Activated CD4-positive, alpha-beta T cell treated with anti-CD3 and anti-CD28 coated beads, Interleukin-2, amount 50 U/mL, for 4 hours (primary cell): ENCODE measurements at regions not wholly inside any gene's neighbourhood (a gene's known extent, or its start where the extent isn't known, plus 50 kb on each side); places are given as distances from the start of the nearest gene placed in this dataset.

Experiments
- DNase-seq, 2 experiments: peaks; one replicate each; pipeline ENCODE4 v3.0.0-alpha.2; 2020

DNA sequence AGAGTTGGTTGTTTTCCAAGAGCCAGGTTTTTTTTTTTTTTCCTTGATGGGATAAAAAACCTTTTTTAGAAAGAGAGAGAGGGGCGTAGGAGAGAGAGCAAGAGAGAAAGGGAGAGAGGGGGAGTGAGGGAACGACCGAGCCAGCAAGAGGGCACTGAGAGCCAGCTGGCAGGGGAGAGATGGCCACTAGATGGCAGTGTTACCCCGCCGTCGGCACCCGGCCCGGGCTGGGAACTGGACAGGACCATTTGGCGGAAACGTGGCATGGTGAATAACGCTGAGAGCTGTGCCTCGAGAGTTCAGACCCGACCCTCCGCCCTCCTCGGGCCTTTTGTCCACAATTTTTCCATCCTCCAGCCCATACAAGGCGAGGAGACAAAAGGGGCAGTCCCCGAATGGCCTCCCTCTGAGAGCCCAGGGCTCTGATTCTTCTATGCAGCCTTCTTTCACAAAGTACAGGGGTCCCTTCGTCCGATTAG is 286.7 kb upstream of the VRK2 start:
- peak; percentile 67 to 69 for DNase-seq

DNA sequence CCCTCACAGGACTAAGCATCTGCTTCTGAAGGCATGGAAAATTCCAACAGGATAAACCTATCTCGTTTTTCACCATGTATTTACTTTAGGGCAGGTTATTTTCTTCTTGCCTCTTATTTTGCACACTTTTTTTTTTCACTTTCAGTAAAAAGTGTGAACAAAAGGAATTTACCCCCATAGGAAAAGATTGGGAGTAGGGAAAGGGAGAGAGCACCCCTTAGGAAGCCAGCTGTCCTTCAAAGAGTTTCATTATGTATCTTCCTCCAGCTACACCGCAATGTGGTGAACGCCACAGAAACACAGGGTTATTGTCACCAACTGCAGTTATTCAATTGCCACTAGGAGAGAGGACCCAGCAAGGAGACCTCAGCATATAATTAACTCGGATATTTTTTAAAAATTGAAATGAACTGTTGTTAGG is 286.2 kb upstream of the VRK2 start:
- DNase-seq, result no peak

DNA sequence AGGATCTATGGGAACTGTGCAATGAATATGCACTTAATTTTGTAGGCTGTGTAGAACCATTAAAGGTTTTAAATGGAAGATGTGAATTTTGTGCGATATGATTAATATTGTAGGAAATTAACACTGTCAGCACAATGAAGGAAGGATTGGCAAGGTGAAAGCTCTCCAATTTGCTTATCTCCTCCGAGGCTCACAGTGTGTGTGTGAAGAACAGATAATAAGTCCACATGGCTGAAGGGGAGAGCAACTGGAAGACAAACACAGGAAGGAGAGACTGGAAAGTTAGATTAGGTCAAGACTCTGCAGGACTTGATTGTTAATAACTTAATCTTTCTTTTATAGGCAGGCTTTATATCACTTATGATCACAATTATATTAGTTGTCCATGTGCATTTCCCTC is 269.7 kb upstream of the VRK2 start:
- DNase-seq, result no peak

DNA sequence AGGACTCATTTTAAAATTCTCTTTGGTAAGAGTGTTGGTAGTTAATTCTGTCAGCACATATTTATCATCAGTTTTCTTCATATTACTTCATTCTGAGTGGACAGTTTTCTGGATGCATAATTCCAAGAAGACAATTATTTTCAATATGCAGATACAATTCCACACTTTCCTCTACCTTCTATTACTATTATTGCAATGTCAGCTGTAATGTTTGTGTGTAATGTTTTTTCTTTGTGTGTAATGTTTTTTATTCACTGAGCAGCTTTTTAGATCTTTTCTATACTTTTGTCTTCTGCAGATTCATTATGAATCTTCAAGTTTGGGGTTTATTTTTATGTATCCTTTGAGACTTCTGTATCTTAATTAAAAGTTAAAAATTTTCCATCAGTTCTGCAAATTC is 264.0 kb upstream of the VRK2 start:
- no peak for DNase-seq

DNA sequence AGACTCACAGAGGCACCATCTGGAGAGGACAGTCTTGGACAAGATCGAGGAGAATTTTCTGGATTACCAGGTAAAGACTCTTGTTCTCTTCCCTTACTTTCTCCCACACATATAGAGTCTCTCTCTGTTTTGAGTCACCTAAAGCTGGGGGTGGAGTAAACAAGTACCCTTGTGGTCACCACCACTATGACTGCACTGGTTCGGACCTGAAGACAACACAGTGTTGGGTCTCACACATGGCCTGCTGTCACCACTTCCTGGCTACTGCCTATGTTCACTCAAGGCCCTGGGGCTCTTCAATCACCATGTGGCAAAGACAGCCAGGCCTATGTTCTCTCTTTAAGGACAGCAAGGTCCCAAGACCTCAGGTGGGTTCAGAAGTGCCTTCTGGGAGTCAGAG is 253.3 kb upstream of the VRK2 start:
- no peak for DNase-seq

DNA sequence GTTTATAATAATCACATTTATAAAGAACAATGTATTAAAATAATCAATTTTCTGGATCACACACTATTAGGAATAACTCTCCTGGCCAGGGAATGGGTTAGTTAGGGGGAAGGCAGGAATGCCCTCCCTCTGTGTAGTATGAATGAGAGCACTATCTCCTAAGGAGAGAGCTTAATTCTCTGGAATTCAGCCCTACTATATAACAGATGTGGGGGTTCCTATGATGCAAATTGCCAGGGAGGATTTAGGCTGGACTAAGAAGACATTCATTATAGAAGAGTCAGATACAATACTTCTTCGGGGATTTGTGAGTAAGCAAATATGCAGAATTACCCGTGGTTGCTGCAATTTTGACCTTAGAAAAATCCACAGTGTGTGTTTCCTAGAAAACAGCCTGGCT is 250.1 kb upstream of the VRK2 start:
- DNase-seq, result no peak

DNA sequence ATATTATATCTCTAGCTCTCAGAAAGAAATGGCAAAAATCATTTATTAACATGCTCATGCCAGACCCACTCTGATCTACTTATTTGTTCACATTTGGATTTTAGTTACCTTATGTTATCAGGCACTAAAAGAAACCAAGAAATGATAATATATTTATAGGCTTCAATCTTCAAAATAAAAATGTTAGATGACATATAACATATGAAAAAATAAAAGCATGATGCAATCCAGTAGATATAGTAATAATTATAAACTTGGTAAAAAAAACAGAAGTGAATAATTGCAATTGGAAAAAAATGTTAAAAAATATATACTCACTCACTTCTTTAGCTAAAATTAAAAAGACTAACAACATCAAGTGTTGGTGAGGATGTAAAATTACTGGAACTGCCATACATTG is 248.3 kb upstream of the VRK2 start:
- DNase-seq, result no peak

DNA sequence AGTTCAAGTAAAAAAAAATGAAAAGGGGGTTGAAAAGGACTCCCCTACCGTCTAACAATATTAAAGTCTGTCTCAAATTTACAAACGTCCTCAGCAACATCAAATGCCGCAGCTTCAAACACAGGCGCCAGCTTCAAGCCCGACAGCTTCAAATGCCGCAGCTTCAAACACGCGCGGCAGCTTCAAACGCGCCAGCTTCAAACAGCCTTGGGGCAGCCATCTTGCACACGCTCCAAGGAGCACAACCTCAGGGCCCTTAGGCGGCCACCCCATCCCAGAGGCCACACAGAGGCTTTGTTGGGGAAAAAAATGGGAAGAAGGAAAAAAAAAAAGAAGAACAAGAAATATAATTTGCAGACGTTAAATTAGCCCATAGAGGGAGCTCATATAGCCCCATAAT is 244.4 kb upstream of the VRK2 start:
- DNase-seq, result no peak

DNA sequence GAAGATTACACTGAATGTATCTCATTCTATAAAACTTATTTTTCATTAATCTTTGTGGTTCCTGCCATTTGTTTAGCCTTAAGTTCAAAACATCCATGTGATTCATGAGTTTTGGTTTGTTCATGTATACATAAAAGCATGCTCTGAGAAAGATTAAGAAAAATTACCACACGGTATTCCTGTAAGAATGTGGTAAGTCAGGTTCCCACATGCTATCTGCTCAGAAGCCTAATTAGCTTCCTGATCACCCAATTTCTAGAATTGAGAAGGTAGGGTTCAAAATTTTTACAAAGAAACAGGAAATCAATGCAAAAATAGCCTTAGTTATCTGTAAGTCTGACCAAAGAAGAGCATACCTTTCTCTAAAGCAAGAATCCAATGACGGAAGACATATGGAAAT is 241.6 kb upstream of the VRK2 start:
- no peak for DNase-seq

DNA sequence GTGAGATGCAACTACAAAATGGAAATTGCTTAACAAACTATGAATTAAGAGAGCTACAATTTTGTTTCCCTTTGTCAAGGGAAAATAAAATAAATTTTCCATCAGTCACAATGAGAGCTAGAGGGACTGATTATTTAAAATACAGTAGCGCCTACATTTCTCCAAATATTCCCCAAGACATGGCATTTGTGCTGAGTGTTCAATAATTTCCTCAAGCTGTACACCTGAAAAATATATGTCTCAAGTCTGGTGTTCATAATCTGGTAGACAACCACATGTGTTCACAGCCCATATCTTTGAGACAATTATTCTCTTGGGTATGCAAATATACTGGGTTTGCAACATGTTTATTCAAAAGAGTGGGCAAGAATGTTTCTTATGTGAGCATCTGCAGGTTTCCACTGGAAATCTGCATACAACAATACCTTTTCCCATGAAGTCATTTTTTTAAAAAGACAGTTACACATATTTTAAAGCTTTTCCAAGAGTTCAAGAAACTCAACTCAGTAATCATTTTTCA is 240.1 kb upstream of the VRK2 start:
- no peak for DNase-seq

DNA sequence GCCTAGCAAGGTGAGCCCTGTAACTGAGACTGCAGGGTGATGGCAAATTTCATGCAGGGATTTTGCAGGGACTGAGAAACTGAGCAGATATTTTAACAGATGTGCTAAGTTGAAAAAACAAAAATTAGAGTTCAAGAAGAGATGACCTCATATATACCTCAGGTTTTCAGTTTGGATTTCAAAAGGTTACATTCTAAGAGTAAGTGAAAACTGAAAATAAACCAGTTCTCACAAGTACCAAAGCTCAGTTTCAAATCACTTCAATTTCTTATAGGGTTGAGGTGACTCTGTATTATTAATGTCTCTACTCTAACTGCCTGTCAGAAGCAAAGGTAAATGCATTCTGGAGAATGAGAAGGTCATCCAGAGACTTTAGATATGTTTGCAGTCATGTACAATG is 237.4 kb upstream of the VRK2 start:
- DNase-seq, result no peak

DNA sequence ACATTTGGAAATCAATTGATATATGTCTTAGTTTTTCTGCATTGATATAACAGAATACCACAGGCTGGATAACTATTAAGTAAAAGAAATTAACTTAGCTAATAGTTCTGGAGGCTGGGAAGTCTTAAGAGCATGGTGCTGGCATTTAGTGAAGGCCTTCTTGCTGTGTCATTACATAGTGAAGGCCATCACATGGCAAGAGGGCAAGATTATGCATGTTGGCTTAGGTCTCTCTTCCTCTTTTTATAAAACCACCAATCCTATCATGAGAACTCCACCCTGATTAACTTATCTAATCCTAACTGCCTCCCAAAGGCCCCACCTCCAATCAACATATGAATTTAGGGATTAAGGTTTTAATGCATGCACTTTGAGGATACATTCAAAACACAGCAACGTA is 225.5 kb upstream of the VRK2 start:
- no peak for DNase-seq

DNA sequence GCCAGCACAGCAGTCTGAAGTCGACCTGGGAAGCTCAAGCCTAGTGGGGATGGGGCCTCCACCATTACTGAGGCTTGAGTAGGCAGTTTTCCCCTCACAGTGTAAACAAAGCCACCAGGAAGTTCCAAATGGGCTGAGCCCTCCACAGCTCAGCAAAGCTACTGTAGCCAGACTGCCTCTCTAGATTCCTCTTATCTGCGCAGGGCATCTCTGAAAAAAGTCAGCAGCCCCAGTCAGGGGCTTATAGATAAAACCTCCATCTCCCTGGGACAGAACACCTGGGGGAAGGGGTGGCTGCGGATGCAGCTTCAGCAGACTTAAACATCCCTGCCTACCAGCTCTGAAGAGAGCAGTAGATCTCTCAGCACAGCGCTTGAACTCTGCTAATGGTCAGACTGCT is 218.4 kb upstream of the VRK2 start:
- no peak for DNase-seq

DNA sequence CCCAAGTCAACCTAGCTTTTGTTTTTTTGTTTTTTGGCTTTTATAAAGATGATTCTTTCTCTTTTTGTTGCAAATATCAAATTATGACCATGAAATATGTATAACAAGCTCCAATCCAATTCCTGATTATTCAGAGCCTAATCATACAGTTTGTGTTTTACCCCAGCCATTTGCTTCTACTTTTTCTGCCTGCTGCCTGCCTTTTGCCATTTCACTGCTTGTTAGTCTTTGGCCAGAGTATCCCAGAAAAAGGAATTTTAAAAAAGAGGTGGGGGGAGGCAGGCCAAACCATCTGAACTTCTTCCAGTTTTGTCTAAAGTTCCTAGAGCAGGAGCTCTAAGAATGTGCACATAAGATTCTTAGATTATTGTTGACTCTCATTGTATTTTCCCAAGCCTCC is 211.9 kb upstream of the VRK2 start:
- no peak for DNase-seq

DNA sequence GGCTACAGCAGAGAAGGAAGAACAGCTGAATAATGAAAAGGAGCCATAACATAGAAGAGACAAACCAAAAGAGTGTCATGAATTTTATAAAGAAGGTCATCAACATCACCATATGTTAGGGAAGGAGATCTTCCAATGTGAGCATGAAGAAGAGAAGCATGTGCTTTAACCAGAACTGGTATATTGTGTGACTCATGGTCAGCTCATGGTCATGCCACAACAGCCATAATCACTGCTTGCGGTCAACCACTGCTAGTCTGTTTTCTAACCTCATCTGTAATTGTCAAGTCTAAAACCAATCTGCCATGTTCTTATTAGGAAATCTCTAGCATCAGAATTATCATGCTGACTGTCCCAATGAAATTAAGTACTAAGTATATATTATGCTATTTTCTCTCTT is 204.1 kb upstream of the VRK2 start:
- DNase-seq, result no peak

DNA sequence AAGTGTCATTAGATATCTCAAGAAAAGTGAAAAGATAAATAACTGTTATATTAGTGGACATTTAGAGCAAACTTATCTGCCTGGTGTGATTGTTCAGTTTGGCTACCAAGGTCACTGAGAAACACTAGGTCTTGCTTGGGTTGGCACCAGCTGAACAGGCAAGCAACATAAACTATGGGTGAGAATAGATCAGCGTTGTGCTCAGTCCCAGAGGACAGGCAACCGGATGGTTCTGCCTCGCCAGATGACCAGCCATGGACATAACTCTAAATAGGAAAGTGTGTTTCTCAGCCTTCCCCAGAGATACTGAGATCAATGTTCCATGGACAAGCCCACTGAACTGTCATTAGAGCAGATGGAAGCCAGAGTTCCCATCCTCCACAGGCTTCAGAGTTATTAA is 203.4 kb upstream of the VRK2 start:
- no peak for DNase-seq

DNA sequence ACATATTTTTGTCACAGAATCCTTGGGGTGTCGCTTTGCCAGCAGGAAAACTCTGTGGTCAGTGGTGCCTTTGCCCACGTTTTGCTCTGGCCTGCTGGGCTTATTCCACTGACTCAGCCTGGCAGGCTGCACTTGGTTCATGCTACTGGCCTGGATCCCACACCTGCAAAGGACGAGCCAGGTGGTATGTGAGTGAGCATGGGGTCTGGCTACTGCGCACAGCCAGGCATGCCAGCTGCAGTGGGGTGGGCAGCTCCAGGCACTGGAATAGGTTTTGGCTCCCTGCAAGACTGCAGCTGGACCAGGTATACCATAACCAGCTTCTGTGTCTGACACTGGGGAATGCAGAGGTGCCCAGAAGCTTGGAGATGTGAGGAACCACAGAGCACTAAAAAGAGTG is 197.9 kb upstream of the VRK2 start:
- DNase-seq, result no peak

DNA sequence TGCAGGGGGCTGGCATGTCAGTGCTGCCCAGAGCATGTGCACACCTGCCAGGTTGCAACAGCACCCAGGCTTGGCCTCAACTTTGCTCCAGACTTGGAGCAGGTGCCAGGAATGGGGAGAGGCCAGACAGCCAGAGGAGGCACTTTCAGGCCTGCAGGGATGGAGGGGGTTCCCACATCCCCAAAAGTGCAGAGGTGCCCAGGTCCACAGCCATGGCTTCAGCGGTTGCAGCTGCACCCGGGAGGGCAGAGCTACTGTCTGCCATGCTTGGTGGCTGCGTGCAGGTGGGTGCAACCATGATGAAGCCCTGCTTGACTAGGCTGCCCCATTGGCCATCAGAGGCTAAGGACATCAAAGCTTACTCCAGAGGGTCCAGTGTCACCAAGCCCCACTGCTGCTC is 196.8 kb upstream of the VRK2 start:
- DNase-seq, result no peak

DNA sequence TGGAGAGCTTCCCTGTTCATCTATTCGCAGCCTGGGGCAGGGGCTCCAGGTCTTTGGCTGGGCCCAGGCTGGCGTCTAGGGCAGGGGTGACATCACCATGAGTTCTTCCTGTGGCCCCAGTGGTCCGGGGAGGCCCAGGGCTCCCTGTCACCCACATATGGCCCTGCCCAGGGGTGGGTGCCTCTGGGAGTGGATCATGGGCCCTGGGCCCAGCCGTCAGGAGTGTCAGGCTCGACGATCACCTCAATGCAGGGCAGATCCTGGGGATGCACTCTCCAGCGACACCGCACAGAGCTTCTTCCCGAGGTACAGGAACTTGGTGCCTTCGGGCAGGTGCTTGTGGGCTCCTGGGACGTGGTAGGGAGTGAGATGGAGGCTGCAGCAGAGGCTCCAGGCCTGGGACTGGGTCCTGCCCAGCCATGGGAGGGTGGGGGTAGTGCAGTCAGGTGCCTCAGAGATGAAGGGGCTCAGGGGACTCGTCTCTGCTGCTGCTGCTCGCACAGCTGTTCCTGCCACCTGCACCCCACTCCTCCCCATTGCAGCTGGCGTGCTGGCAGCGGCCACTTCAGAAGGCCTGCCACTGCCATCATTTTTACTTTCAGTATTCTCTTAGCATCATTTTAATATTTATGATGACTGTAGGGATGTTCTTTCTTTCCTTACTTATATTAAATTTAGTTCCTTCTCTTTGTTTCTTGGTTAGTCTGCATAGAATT is 196.0 kb upstream of the VRK2 start:
- DNase-seq, result no peak

DNA sequence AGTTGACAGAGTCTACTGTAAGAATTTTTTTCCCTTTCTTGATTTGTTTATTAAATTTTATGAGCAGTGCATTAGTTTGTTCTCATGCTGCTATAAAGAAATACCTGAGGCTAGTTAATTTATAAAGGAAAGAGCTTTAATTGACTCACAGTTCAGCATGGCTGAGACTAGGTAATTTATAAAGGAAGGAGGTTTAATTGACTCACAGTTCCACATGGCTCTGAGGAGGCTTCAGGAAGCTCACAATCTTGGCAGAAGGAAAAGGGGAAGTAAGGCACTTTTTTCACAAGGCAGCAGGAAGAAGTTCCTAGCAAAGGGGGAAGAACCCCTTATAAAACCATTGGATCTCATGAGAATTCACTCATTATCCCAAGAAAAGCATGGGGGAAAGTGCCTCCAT is 191.4 kb upstream of the VRK2 start:
- no peak for DNase-seq

DNA sequence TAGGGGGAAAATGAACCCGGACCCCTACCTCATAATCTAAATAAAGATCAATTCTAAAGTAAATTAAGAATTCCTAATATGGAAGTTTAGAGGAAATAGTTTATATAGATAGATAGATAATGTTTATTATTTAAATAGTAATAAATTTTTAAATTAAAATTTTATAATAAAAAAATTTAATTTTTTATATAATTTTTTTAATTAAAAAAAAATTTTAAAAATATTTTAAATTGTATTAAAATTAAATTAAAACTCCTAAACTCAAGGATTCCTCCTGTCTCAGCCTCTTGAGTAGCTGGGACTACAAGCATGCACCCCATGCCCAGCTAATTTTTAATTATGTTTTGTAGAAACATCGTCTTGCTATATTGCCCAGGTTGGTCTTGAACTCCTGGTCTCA is 186.9 kb upstream of the VRK2 start:
- no peak for DNase-seq

DNA sequence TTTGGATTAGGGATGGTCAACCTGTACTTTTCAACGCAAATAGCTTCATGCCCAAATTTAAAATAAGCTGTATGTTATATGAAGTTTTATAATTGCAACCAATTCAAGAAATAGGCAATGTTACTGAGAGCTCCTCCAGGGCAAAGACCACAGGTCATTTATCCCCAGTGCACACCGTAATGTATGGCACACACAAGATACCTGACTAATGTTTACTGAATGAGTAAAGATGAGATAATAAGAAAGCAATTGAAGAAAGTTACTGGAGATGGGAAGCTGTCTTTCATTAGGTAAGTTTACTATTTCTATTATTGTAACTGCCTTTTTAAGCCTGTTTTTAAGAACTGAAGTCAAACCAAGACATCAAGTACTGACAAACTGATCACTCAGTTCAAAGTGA is 184.5 kb upstream of the VRK2 start:
- no peak for DNase-seq

DNA sequence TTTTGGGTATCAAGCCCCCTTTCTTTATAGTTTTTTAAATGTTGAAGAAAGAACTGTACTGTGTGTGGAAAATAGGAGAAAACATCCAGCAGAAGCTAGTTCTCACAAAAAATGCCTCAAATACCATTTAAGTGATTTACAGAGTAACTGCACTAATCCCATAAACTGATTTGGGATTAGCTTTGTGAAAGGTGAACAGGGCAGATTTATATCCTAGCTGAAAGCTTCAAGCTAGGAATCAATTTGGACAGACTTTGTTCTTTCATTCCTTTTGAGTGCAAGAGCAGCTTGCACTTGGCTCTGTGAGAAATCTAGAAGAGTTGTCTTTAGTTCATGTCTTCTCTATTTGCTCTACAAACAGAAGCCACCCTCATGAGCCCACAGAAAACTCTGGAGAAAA is 183.9 kb upstream of the VRK2 start:
- DNase-seq, result no peak

DNA sequence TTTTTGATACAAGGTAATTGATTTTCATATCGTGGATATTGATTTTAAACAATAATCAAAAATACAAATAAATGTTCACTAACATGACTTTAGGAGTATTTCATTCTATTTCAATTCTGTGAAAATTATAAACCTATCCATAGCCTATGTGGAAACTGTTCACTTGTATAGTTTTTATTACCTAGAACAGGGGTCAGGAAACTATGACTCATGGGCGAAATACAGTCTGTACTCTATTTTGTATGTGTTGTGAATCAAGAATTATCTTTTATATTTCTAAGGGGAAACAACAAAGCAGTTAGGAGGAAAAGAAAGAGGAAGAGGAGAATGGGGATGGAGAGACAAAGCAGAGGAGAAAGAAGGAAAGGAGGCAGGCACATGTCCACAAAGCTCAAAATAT is 181.7 kb upstream of the VRK2 start:
- no peak for DNase-seq

DNA sequence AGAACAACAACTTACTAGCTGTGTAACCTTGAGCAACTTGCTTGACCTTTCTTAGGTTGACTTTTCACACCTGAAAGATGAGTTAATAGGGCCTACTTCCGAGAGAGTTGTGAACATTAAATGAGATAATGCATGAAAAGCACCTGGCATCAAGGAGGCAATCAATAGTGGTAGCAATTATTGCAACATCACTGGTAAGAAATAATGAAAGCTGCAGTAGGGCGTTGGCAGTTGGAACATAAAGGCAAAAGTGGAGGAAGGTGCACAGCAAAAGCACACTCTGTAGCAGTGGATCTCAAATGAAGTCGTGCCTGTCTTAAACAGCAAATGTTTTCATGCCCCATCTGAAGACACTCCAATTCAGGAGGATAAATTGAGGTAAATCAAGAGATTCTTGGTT is 178.9 kb upstream of the VRK2 start:
- DNase-seq, result no peak
